Stimulated activated CD4-positive, alpha-beta T cell treated with anti-CD3 and anti-CD28 coated beads, Interleukin-4, amount 100 ng/mL, for 48 hours (primary cell): ENCODE measurements at regions not wholly inside any gene's neighbourhood (a gene's known extent, or its start where the extent isn't known, plus 50 kb on each side); places are given as distances from the start of the nearest gene placed in this dataset.
"Not testable (repeated sequence)": the region's sequence is repeated elsewhere in the genome, so short reads cannot be mapped to it uniquely, and the experiment has no call there.

Experiments
- DNase-seq, 2 donors: peaks; one replicate each; pipeline ENCODE4 v3.0.0-alpha.2; 2020; ENCODE audit warnings: low read depth in 2 of 2

DNA sequence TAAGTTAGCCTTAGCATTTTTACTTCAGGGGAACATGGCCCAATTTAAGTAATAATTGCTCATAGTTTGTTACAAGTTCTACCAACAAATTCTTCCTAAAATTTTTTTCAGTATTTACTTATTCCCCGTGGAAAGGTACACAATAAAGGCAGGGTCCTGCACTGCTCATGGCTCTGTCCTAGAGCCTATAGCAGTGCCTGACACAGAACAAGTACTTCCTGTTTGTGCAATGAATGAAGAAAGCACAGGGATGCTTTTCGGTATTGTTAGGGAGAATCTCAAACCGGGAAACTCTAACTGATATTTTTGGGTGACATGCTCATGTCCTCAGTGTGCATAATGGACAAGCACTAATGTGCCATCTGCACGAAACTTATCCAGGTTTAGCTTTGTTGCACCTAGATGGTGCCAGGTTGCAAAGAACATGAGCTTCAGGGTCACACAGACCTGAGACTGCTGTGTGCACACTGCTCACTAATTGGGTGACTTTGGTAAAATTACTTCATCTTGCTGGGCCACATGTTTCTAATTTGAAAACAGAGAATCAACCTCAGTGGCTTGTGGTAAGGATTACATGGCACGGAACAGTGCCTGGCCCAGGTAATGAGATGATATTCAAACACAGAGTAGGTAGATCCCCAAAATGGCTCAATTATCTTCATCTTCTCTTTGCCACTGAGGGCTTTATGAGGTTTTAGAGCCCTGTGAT lies 175.8 kb upstream of the NPY2R start:
- no peak for DNase-seq

DNA sequence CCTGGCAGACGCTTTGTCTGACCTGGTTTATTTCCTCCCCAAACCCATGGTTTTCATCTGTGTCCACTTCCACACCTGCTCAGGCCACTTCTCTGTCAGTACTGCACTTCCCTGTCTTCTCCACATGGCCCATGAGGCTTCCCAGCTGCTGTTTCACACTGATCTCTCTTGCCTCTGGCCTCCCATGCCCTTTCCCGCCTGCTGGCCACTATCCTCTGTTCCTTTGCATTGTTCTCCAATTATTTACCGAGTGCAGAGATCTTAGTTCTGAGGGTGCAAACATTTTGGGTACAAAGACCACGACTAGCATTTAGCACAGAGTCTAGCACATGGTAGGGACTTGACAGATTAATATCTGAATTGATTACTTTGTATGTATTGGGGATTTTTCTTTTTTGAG lies 174.8 kb upstream of the NPY2R start:
- DNase-seq = no peak

DNA sequence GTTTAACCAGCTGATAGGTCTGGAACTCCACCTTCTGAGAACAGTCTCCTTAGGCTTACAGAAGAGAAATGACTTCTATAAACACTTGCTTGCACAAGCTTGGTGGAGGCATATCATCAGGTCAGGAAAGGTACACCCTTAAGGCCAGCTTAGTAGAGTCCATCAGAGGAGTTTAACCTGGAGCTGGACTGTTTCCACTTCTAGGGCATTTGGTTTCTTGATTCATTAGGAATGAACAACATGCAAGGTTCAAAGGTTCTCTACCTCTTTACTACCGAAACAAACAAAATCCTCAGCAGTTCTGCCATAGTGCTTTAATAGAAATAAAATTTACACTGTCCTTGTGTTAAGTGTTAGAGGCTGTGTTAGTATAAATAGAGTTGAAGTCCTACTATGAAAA lies 171.4 kb upstream of the NPY2R start:
- DNase-seq = no peak

DNA sequence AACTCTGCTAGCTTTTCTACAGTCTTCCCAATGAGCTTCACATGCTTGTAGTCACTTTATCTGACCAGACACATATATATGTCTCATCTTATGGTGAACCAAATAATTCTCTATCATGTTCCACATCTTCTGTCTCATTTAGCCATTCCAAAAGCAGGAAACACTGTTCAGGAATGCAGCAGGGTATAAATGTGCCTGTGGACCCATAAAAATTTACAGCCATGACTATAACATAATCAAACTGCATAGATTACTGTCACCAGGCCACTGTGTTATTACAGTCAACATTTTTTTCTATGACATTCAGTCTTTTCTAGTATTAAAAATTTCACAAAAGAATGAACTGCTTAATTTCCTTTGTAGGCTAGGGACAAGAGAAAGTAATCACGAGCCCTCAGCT lies 170.0 kb upstream of the NPY2R start:
- no peak for DNase-seq

DNA sequence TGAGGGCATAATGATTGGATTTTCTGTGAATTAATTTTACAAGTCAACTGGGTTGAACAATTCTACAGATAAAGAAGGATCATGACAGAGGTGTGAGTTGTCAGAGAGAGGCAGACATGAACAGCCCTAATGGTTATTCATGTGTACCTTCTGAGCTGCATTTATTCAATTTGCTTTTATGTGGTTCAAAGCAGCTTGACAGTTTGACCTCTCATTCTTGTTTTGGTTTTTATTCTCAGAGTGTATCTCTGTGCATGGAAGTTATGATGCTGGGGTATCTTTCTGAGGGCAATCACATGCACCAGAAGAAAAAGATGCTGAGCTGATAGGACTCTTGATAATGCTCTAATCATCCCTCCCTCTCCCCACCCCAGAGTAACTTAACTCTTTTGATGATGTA lies 169.3 kb upstream of the NPY2R start:
- no peak for DNase-seq

DNA sequence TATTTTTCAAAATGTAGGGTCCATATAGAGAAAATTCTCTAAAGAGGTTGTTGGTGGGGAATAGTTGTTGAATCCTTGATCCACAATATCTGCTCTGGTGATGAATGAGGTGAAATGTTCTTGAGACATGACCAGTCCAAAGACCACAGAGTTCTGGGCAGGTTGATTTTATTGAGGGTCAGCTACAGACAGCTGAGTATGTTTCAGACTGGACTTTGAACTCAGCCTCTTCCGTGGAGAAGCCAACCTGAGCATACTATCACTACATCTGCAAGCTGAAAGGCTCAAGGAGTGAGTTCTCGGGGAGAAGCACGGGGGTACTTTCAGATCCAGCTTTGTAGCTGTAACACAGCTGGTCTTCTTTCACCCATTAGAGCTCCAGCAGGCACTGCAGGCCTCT lies 168.4 kb upstream of the NPY2R start:
- no peak for DNase-seq

DNA sequence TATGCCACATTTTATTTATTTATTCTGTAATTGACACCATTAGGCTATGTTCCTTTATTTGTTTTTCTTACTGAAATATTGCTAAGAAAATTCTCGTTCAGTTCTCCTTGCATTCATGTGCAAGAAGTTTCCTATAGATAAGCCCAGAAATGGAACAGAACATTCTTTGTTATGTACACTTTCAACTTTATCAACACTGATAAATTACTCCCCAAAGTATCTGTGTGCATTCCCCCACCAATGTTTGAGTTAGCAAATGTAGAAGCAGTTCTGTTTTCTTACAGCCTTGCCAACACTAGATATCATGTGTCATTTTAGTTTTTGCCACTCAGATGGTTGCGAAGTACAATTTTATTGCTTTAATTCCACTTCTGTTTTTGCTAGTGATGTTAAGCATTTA lies 166.4 kb upstream of the NPY2R start:
- DNase-seq = no peak

DNA sequence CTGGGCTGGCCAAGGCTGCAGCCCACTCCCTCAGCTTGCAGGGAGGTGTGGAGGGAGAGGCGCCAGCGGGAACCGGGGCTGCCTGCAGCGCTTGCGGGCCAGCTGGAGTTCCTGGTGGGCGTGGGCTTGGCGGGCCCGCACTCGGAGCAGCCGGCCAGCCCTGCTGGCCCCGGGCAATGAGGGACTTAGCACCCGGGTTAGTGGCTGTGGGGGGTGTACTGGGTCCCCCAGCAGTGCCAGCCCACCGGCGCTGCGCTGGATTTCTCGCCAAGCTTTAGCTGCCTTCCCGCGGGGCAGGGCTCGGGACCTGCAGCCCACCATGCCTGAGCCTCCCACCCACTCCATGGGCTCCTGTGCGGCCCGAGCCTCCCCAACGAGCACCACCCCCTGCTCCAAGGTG lies 164.2 kb upstream of the NPY2R start:
- DNase-seq = not testable (repeated sequence)

DNA sequence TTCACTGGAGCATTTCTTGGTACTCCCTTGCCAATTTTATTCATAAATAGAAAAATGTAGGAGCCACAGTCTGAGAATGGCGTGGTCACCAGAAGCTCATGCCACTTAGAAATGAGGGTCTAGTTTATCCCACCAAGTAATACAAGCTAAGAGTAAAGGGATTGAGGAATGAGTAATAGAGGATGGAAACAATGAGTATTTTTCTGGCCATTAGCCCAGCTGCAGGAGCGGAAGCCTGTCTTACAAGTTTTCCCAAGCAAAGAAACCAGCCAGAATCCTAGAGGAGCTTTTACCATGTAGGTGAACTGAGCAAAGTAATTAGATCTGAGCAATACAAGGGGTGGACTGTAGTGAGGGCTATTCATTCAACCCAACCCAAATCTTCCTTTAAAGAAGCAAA lies 160.7 kb upstream of the NPY2R start:
- no peak for DNase-seq

DNA sequence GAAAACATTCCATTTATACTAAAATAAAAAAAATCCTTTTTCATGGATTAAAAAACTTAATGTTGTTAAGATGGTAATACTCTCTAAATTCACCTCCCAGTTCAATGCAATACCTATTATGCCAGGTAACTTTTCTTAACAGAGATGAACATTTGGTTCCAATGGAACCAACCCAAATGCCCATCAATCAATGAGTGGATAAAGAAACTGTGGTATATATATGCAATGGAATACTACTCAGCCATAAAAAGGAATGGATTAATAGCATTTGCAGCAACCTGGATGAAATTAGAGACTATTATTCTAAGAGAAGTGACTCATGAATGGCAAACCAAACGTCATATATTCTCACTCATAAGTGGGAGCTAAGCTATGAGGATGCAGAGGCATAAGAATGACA lies 154.4 kb upstream of the NPY2R start:
- DNase-seq = not testable (repeated sequence)

DNA sequence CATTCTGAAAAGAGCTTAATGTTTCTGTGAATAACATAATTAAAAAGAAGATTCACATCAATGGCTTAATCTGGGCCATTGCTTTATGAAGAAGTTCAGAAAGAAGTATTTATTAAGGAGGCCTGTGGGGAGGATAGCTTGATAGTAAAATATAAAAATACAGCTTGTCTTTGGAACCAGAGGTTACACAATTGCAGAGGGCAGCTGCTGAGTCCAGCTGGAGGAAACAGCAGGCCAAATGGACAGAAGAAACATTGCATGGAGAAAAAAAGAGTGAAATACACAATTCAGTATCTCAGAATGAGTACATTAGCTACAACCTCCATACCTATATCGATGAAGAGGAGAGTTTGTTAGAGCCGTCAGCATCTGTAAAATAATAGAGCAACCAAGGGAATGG lies 148.0 kb upstream of the NPY2R start:
- no peak for DNase-seq

DNA sequence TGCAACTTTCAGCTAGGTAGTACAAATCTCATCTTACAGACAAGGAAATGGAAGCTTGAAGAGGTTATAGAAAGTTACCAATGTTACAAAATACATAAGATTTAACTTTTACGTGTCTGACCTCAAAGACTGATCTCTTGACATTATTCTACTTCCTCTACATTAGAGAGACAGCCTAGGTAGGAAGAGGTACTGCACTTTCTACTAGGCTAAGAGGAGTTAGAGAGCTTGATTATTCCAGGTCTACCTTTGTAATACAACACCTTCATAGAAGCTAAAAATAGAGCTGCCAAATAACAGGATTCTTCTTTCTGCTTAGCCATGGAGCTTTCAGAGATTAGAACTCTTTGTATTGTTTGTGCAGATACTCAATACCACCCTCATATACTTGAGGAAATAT lies 147.6 kb upstream of the NPY2R start:
- DNase-seq = no peak

DNA sequence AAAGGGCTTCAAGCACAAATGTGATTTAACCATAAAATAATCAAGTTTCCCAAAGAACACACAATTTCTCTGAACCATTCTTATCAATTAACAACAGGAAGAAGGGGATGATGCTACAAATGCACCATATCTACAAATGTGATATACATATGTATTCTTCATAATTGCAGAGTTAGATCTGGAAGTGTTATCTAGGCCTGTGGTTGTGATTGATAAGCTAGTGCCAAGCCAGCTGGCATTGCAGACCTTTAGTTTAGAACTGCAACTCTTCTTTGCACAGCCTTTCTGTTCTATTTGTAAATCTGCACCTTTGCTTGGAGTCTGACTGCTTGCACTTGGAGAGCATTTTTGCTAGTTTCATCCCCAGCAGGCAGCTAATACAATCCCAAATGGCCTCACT lies 145.5 kb upstream of the NPY2R start:
- DNase-seq = no peak

DNA sequence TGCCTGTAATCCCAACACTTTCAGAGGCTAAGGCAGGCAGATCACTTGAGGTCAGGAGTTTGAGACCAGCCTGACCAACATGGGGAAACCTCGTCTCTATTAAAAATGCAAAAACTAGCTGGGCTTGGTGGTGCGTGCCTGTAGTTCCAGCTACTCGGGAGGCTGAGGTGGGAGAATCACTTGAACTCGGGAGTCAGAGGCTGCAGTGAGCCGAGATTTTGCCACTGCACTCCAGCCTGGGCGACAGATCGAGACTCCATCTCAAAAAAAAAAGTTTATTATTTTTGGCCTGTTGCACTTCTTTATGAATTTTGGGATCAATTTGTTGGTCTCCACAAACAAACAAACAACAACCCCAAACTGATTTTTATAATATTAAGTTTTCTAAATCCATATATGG lies 143.5 kb upstream of the NPY2R start:
- DNase-seq = not testable (repeated sequence)

DNA sequence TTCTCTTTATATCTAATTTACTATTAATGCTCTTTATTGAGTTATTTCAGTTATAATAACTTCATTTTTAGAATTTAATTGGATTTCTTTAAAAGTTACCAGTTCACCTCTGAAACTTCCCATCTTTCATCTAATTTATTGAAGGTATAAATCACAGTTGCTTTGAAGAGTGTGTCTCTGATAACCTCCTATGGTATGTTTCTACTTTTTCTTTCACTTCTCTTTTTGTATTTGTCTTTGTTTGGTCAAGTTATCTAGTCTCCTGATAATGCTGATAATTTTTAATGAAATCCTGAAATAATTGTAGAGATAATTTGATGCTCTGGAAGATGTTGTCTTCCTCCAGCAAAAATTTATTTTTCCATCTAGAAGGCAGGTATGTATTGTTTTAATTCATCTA lies 141.6 kb upstream of the NPY2R start:
- no peak for DNase-seq

DNA sequence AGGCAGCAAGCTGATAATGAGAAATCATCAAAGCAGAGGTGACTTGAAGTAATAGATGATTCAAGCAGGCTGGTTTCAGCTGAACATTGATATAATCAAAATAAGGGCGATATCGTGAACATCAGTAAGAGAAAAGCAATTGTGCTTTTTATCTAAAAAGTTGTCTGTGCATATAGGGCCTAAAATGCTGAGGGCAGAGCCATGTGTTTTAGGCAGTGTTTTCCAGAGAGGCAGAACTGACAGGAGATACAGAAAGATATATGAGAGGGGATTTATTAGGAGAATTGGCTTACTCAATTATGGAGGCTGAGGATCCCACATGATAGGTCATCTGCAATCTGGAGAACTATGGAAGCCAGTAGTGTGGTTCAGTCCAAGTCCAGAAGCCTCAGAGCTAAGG lies 136.5 kb upstream of the NPY2R start:
- DNase-seq = no peak

DNA sequence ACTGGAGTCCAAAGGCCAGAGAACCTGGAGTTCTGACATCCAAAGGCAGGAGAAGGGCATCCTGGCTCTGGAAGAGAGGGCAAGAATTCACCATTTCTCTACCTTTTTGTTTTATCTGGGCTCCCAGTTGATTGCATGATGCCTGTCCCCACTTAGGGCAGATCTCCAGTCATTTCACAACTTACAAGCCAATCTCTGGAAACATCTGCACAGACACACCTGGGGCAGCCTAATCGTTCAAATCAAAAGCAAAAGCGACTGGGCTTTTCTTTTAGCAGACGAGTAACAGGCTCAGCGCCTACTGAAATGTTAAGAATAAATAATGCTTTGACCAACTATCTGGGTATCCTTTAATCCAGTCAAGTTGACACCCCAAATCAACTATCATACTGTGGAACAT lies 136.0 kb upstream of the NPY2R start:
- DNase-seq = no peak

DNA sequence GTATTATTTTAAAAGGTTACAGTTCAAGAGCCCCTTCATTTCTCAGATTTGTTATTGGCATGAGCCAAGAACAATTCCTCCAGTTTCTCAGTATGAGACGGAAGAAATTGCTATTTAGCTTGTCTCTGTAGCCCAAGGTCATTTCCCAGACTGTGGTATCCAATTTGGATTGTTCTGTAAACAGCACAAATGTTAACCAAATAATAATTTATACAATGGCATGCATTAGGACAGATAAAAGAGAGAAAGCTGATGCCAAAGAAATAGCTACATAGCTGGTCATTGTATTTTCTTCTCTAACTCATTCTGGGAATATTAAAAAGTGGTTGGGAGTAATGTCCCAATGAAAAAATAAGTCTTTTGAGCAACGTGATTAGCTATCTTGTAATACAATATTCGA lies 134.6 kb upstream of the NPY2R start:
- DNase-seq = no peak

DNA sequence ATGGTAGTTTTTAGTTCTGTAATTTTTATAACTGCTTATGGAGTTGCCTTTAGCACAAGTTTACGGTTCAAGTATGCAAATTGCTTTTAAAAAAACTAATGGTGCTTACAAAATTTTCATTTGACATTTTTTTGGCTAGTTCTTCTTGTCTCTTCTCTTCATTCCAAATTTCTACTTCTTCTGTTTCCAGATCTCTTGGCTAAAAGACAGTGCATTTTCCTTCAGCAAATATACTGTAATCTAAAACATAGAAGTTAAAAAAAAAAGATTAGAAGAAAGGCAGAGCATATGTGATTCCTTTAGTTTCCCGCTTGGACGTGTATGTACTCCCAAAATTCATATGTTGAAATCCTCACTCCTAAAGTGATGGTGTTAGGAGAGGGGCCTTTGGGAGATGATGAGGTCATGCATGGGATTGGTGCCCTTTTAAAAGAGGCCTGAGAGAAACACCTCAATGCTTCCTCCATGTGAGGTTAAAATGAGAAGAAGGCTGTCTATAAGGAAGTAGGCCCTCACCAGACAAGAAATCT lies 132.1 kb upstream of the NPY2R start:
- DNase-seq = no peak

DNA sequence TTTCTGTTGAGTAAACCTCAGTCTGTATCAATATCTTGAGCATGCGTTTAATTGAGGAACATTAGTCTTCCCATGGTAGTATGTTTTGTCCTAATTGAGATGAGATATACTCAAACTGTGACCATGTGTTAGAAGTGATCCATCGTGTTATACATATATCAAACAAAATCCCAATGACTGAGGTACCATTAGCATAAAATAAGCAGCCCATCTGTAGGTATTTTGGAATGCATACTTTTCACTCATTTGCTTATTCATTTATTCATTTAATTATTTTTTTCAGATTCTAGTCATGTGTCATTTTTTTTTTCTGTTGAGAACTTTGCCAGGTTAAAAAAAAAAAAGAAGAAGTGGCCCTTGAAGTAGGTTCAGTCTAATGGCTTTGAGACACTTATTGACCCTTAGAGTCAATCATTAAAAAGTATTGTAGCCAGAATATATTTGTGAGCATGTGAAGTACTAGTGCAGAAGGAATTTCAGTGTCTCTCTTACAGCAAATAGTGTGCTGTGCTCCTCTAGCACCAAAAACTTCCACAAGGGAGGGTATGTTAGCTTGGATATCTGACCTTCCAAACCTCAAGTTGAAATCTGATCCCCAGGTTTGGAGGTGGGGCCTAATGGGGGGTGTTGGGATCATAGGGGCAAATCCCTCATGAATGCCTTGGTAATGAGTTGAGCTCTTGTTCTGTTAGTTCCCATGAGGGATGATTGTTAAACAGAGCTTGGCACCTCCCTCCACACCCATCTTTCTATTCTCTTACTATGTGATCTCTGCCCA lies 130.8 kb upstream of the NPY2R start:
- DNase-seq = no peak

DNA sequence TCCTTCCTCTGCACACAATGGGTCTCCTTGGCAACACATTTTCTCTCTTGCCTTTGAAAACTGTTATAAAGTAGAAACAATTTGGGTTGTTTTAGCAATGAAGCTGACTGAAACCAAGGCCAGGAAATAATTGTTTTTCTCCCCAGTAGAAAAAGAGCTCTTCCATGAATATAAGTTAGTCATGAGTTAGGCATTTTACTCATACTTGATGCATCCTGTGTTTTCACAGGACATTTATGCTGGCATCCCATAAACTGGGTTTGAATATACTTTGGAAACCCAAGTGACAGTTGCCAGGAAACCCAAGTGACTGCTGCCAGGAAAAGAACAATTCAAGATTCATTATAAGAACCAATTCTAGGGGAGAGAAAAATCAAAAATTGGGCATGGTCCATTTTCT lies 128.6 kb upstream of the NPY2R start:
- DNase-seq = no peak

DNA sequence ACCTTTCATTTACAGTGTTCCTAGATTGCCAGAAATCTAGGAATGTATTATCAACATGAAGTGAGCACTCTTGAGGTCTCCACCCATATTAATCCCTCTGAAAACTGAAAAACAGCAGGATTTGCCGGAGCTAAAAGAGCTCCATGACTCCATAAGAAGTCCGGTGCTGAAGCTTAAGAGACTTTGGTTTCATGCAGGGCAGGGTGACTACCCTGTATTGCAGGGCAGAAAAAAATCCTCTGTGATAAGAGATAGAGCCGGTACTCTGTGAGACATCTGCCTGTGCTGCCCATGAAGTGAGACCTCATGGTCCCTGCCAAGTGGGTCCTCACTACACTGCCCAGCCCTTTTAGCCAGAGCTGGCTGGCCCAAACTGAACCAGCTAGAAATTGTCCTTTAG lies 127.2 kb upstream of the NPY2R start:
- no peak for DNase-seq

DNA sequence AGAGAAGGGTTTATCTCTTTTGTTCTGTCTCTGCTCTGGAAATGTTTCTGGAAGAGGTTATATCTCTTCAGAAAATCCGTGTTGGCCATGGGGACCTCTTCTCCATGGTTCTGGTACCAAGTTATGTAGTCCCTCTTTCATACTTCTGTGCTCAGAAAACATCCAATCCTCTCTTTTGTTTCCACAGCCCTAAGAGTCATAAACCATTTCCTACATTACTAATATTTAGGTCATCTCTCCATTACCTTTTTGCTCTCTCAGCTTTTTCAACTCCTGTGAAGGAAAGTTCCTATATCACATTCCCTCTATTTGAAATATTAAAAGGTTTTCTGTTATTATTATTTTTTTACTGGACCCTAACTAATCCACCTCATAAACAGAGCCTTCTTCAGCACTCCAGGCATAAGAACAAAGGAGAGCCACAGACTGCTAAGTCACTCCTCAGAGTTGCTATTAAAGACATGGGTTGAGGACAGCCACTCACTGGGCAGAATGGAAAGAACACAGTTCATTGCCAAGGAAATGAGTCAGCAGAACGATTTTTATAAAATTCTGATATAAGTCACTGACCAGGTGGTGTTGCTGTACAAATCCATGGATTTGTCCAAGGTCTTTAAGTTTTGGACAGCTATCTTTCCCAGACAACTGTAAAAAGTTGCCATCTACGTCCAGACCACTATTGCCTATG lies 122.4 kb upstream of the NPY2R start:
- DNase-seq = no peak
